ENCODE measurements at regions not wholly inside any gene's neighbourhood (a gene's known extent, or its start where the extent isn't known, plus 50 kb on each side); places are given as distances from the start of the nearest gene placed in this dataset.
"Not testable (repeated sequence)": the region's sequence is repeated elsewhere in the genome, so short reads cannot be mapped to it uniquely, and the experiment has no call there.

GRCh38 chr13:30839636-30840035 is 66.4 kb upstream of the MEDAG start:
- not testable (repeated sequence) for TF ChIP-seq POLR2AphosphoS5 (IDR thresholded peaks at IDR 0.05; ENCODE audit: low read depth, low read length); USF1 (IDR thresholded peaks at IDR 0.05; ENCODE audit: borderline replicate concordance, low read depth); CHD2 (IDR thresholded peaks at IDR 0.05; ENCODE audit: low read length, partially characterized antibody); SIN3A (IDR thresholded peaks at IDR 0.05; ENCODE audit: borderline replicate concordance, low read depth, low read length); REST (IDR thresholded peaks at IDR 0.05; ENCODE audit: low read depth, low read length); CTCF (IDR thresholded peaks at IDR 0.05); MAX (IDR thresholded peaks at IDR 0.05; ENCODE audit: low read depth); MXI1 (IDR thresholded peaks at IDR 0.05; ENCODE audit: low read depth, low read length)
